Mucosa of descending colon (tissue), 3 donors: ENCODE measurements at regions not wholly inside any gene's neighbourhood (a gene's known extent, or its start where the extent isn't known, plus 50 kb on each side); places are given as distances from the start of the nearest gene placed in this dataset.
"Not testable (repeated sequence)": the region's sequence is repeated elsewhere in the genome, so short reads cannot be mapped to it uniquely, and the experiment has no call there.

Experiments used
- ATAC-seq: fragments of 200-7000 bp; cut with Tn5 transposase; one replicate; pipeline ENCODE4 v1.9.1; 2020; ENCODE audit warnings: mild to moderate bottlenecking, moderate library complexity
- DNase-seq, 3 donors: peaks; one replicate each; pipeline ENCODE4 v3.0.0-alpha.2; 2020
- H3K36me3 ChIP-seq: fragments of 200-600 bp; one replicate; pipeline ENCODE4 v1.8.0; 2021; ENCODE audit warnings: low read depth, mild to moderate bottlenecking
- H3K4me1 ChIP-seq: fragments of 200-600 bp; one replicate; pipeline ENCODE4 v1.8.0; 2021; ENCODE audit warnings: low read depth, mild to moderate bottlenecking
- H3K4me3 ChIP-seq: fragments of 200-600 bp; one replicate; pipeline ENCODE4 v1.8.0; 2021; ENCODE audit warnings: mild to moderate bottlenecking
- H3K9me3 ChIP-seq: fragments of 200-600 bp; one replicate; pipeline ENCODE4 v1.8.0; 2021; ENCODE audit warnings: mild to moderate bottlenecking
- CTCF ChIP-seq: fragments of 200-600 bp; IDR thresholded peaks from one replicate; pipeline ENCODE4 v1.8.0; 2022; ENCODE audit warnings: antibody characterized with exemption, mild to moderate bottlenecking
- intact Hi-C, 2 donors: fragments of 100-400 bp; cut with DNase I in 1 of 2; cut with micrococcal nuclease in 1 of 2; formaldehyde crosslinking; loops; one replicate each; pipeline versions ENCODE4 v1.11.0 to v1.11.1; 2022; cut with DNase I, micrococcal nuclease
- donor health status: DM: no; HTN: no; CAD: no; lungs with moderate emphysema.
- donor health status: DM: no; HTN: no; CAD: no.
- donor health status: DM: no; HTN: yes; CAD: no.

- no peak for TF ChIP-seq CTCF
- intact Hi-C loops, result no loop called here
- Histone ChIP-seq H3K4me1 (no peaks in the 10 kb centered on the region), H3K9me3 (no peaks in the 10 kb centered on the region), H3K4me3 (no peak overlapping the region), H3K36me3 (no peaks in the 10 kb centered on the region)
- DNase-seq, result no peak
- no peak for ATAC-seq
Observed at GRCh38 chr2:67158718-67159117, 238.4 kb upstream of the ETAA1 start.

GRCh38 chr2:67159929-67160328 is 237.2 kb upstream of the ETAA1 start:
- Histone ChIP-seq H3K4me1 (no peaks in the 10 kb centered on the region), H3K4me3 (no peak overlapping the region), H3K9me3 (no peaks in the 10 kb centered on the region), H3K36me3 (no peaks in the 10 kb centered on the region)
- intact Hi-C loops, result no loop called here
- ATAC-seq (no peak), DNase-seq (no peak)
- no peak for TF ChIP-seq CTCF

GRCh38 chr2:67164771-67165522 is 232.2 kb upstream of the ETAA1 start:
- Histone ChIP-seq H3K36me3 (no peaks in the 10 kb centered on the region), H3K4me3 (no peak overlapping the region), H3K4me1 (no peaks in the 10 kb centered on the region), H3K9me3 (no peaks in the 10 kb centered on the region)
- TF ChIP-seq CTCF, result no peak
- no peak for DNase-seq
- no peak for ATAC-seq
- intact Hi-C loops, result no loop called here

GRCh38 chr2:67165523-67165990 is 231.6 kb upstream of the ETAA1 start:
- no peak for DNase-seq

GRCh38 chr2:67166511-67166910 is 230.6 kb upstream of the ETAA1 start:
- H3K4me3 ChIP-seq, DNase-seq, ATAC-seq, H3K4me1 ChIP-seq, H3K9me3 ChIP-seq, H3K36me3 ChIP-seq, intact Hi-C loops: not testable (repeated sequence)

More at GRCh38 chr2:67165523-67165990, 231.6 kb upstream of the ETAA1 start:
- TF ChIP-seq CTCF, result no peak
- Histone ChIP-seq H3K9me3 (no peaks in the 10 kb centered on the region), H3K4me1 (no peaks in the 10 kb centered on the region), H3K4me3 (no peak overlapping the region), H3K36me3 (no peaks in the 10 kb centered on the region)
- no peak for ATAC-seq
- intact Hi-C loops, result no loop called here

- DNase-seq (no peak), ATAC-seq (no peak)
- Histone ChIP-seq H3K36me3 (no peaks in the 10 kb centered on the region), H3K4me1 (no peaks in the 10 kb centered on the region), H3K9me3 (no peaks in the 10 kb centered on the region), H3K4me3 (no peak overlapping the region)
- intact Hi-C loops, result no loop called here
- TF ChIP-seq CTCF, result no peak
Observed at GRCh38 chr2:67169417-67170140, 227.6 kb upstream of the ETAA1 start.
